ENCODE measurements at regions not wholly inside any gene's neighbourhood (a gene's known extent, or its start where the extent isn't known, plus 50 kb on each side); places are given as distances from the start of the nearest gene placed in this dataset.

GRCh38 chr11:76728778-76729177, 54.4 kb upstream of the TSKU start:
- TF ChIP-seq CTCF (IDR thresholded peaks at IDR 0.05) = no peak
- peaks cover 2% of the 10 kb centered on the region; the same call in 1 of the 2 replicates for H3K4me1 Mint-ChIP-seq (ENCODE audit: low read depth)
- H3K27ac Mint-ChIP-seq = no peak overlapping the region
- H3K9me3 Mint-ChIP-seq = no peaks in the 10 kb centered on the region
- H3K36me3 Mint-ChIP-seq (ENCODE audit: low read depth) = no peaks in the 10 kb centered on the region
- no peak for DNase-seq
- peaks cover 45% of the 10 kb centered on the region for H3K27me3 Mint-ChIP-seq (ENCODE audit: insufficient read depth)
- no peak overlapping the region for H3K4me3 Mint-ChIP-seq

- Mint-ChIP-seq H3K9me3 (no peaks in the 10 kb centered on the region), H3K4me3 (no peak overlapping the region), H3K4me1 (ENCODE audit: low read depth) (no peaks in the 10 kb centered on the region), H3K27ac (no peak overlapping the region), H3K36me3 (ENCODE audit: low read depth) (no peaks in the 10 kb centered on the region), H3K27me3 (ENCODE audit: insufficient read depth) (peaks cover 42% of the 10 kb centered on the region)
- TF ChIP-seq CTCF (IDR thresholded peaks at IDR 0.05) = no peak
- DNase-seq = no peak
These were observed 53.9 kb upstream of the TSKU start for GRCh38 chr11:76729214-76729613.

GRCh38 chr11:76730887-76731565, 52.1 kb upstream of the TSKU start:
- no peak for TF ChIP-seq CTCF (IDR thresholded peaks at IDR 0.05)
- no peaks in the 10 kb centered on the region for H3K36me3 Mint-ChIP-seq (ENCODE audit: low read depth)
- no peaks in the 10 kb centered on the region for H3K4me1 Mint-ChIP-seq (ENCODE audit: low read depth)
- H3K9me3 Mint-ChIP-seq = no peaks in the 10 kb centered on the region
- no peak overlapping the region for H3K27ac Mint-ChIP-seq
- peaks cover 36% of the 10 kb centered on the region for H3K27me3 Mint-ChIP-seq (ENCODE audit: insufficient read depth)
- DNase-seq = no peak
- H3K4me3 Mint-ChIP-seq = no peak overlapping the region

GRCh38 chr11:76732643-76733042, 50.5 kb upstream of the TSKU start:
- Mint-ChIP-seq H3K27me3 (ENCODE audit: insufficient read depth) (peaks cover 31% of the 10 kb centered on the region), H3K36me3 (ENCODE audit: low read depth) (no peaks in the 10 kb centered on the region), H3K27ac (no peak overlapping the region), H3K4me1 (ENCODE audit: low read depth) (no peaks in the 10 kb centered on the region), H3K4me3 (no peak overlapping the region), H3K9me3 (no peaks in the 10 kb centered on the region)
- no peak for DNase-seq
- TF ChIP-seq CTCF (IDR thresholded peaks at IDR 0.05) = no peak
